Breast epithelium (tissue), 4 donors: ENCODE measurements at regions not wholly inside any gene's neighbourhood (a gene's known extent, or its start where the extent isn't known, plus 50 kb on each side); places are given as distances from the start of the nearest gene placed in this dataset.

Source experiments
- DNase-seq, 2 donors: peaks; one replicate each; pipeline ENCODE4 v3.0.0-alpha.2; 2019; ENCODE audit warnings: low spot score in 2 of 2
- H3K27ac ChIP-seq, 2 donors: fragments of 200-600 bp; sonication (generic) in 1 of 2; one replicate each; pipeline ENCODE4 v1.5.1; 2016 to 2019; ENCODE audit warnings: mild to moderate bottlenecking in 1 of 2
- H3K27me3 ChIP-seq, 2 donors: fragments of 200-600 bp; sonication (generic) in 1 of 2; one replicate each; pipeline versions ENCODE4 v1.5.1 to v1.6.0; 2017 to 2019; ENCODE audit warnings: control low read depth in 1 of 2, mild to moderate bottlenecking in 1 of 2
- H3K36me3 ChIP-seq: fragments of 200-600 bp; one replicate; pipeline ENCODE4 v1.5.1; 2019
- H3K4me1 ChIP-seq, 2 donors: fragments of 200-600 bp; sonication (generic); one replicate each; pipeline ENCODE4 v1.5.1; 2016 to 2019; ENCODE audit warnings: control low read depth in 1 of 2
- H3K4me3 ChIP-seq, 3 donors: fragments of 200-600 bp; sonication (generic); 1 replicate in 2 of 3; 2 replicates in 1 of 3; pipeline ENCODE4 v1.5.1; 2016 to 2019; ENCODE audit warnings: mild to moderate bottlenecking in 3 of 3, moderate library complexity in 2 of 3
- H3K9me3 ChIP-seq, 2 donors: fragments of 200-600 bp; sonication (generic) in 1 of 2; one replicate each; pipeline ENCODE4 v1.5.1; 2016 to 2019; ENCODE audit warnings: control low read depth in 1 of 2
- CTCF ChIP-seq, 3 donors: fragments of 450-650 bp; IDR thresholded peaks; one replicate each; pipeline ENCODE4 v1.5.1; 2016 to 2017; ENCODE audit warnings: antibody characterized with exemption in 3 of 3, mild to moderate bottlenecking in 3 of 3, moderate library complexity in 3 of 3
- POLR2A ChIP-seq: fragments of 450-650 bp; IDR thresholded peaks from one replicate; pipeline ENCODE4 v1.6.1; 2016; ENCODE audit warnings: antibody characterized with exemption, mild to moderate bottlenecking, moderate library complexity
- POLR2AphosphoS5 ChIP-seq, 3 donors: sonication (generic); formaldehyde crosslinking; IDR thresholded peaks; one replicate each; pipeline ENCODE4 v1.6.1; 2017; ENCODE audit warnings: antibody characterized with exemption in 3 of 3
- intact Hi-C: fragments of 100-400 bp; cut with DNase I; formaldehyde crosslinking; loops from one replicate; pipeline ENCODE4 v1.15.1; 2023; ENCODE audit warnings: low total_unique reads

DNA sequence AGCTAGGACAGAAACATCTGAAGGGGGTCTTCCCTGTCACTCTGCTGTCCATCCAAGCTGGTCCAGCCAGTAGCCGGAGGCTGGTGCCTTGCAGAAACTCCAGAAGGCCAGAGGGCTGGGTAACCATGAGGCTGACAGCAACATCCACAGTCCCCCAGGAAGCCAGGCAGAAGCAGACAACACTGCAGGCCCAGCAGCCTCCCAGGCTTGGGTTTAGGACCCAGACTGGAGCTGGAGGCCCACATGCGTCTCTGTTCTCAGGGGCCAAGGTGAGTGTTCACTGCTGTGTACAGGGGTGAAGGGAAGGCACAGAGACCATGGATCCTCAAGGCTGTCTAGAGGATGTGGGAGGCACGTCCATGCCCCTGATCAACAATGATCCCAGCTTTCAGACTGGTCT is 136.4 kb upstream of the PRMT8 start:
- intact Hi-C loops, result no loop called here
- H3K27me3 ChIP-seq, result no peaks in the 10 kb centered on the region
- H3K27ac ChIP-seq, result no peak overlapping the region
- no peaks in the 10 kb centered on the region for H3K36me3 ChIP-seq
- TF ChIP-seq POLR2A (no peak), POLR2AphosphoS5 (IDR thresholded peaks at IDR 0.05) (no peak), CTCF (IDR thresholded peaks at IDR 0.05) (no peak)
- DNase-seq, result no peak
- no peaks in the 10 kb centered on the region for H3K9me3 ChIP-seq
- H3K4me3 ChIP-seq, result no peak overlapping the region
- H3K4me1 ChIP-seq, result no peaks in the 10 kb centered on the region

DNA sequence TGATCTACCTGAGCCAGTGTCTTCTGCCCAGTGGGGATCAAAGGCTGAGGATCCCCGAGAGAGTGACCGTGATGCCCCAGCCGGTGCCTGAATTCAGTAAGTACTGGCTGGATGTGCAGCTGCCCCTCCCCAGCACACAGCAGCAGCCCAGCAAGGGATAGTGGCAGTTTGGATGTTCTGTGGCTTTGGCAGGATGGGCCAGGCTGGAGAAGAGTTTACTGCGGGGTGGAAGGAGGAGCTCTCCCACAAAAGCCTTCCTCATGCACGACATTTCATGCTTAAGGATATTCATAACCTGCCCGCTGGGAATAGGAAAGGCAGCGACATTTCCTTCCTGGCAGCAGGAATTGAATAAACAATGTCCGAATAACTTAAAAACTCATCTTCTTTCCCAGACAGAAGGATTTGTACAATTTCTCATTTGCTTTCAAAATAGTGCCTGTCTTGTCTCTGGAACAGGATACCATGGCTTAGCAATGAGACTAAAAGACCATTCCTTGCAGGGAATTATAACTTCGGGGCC is 135.6 kb upstream of the PRMT8 start:
- intact Hi-C loops, result no loop called here
- Histone ChIP-seq H3K27me3 (no peaks in the 10 kb centered on the region), H3K36me3 (no peaks in the 10 kb centered on the region), H3K9me3 (no peaks in the 10 kb centered on the region), H3K27ac (no peak overlapping the region), H3K4me3 (no peak overlapping the region), H3K4me1 (no peaks in the 10 kb centered on the region)
- DNase-seq, result no peak
- TF ChIP-seq CTCF (IDR thresholded peaks at IDR 0.05) (no peak), POLR2A (no peak), POLR2AphosphoS5 (IDR thresholded peaks at IDR 0.05) (no peak)

- Histone ChIP-seq H3K4me3 (no peak overlapping the region), H3K9me3 (no peaks in the 10 kb centered on the region), H3K27ac (no peak overlapping the region), H3K4me1 (no peaks in the 10 kb centered on the region), H3K36me3 (no peaks in the 10 kb centered on the region), H3K27me3 (no peaks in the 10 kb centered on the region)
- no peak for DNase-seq
- intact Hi-C loops, result no loop called here
- TF ChIP-seq CTCF (IDR thresholded peaks at IDR 0.05) (no peak), POLR2AphosphoS5 (IDR thresholded peaks at IDR 0.05) (no peak), POLR2A (no peak)
Observed at GRCh38 chr12:3357950-3358525, 133.0 kb upstream of the PRMT8 start.

DNA sequence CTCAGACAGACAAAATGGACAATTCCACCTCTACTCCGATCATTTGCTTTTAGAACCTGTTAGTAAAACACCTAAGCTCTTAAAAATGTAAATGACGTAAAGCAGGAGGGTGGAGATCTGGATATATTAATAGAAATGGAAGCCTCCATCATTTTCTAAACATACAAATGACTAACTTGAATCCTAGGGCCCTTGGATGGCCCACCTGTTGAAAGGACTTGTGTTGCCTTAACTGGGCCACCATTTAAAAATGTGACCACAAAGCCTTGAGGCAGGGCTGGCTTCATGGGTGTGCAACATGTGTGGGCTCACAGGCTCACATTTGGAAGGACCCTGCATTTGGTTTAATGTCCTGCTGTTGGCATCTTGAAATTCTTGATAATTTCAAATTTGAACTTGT is 131.5 kb upstream of the PRMT8 start:
- no peak overlapping the region for H3K27ac ChIP-seq
- intact Hi-C loops, result no loop called here
- TF ChIP-seq CTCF (IDR thresholded peaks at IDR 0.05) (no peak), POLR2AphosphoS5 (IDR thresholded peaks at IDR 0.05) (no peak), POLR2A (no peak)
- H3K27me3 ChIP-seq, result no peaks in the 10 kb centered on the region
- no peaks in the 10 kb centered on the region for H3K4me1 ChIP-seq
- DNase-seq, result no peak
- H3K4me3 ChIP-seq, result no peak overlapping the region
- H3K36me3 ChIP-seq, result no peaks in the 10 kb centered on the region
- H3K9me3 ChIP-seq, result no peaks in the 10 kb centered on the region

- TF ChIP-seq POLR2A (no peak), CTCF (IDR thresholded peaks at IDR 0.05) (no peak), POLR2AphosphoS5 (IDR thresholded peaks at IDR 0.05) (no peak)
- no peak for DNase-seq
- H3K27ac ChIP-seq, result no peak overlapping the region
Observed at GRCh38 chr12:3361146-3361545, 129.9 kb upstream of the PRMT8 start.

More at GRCh38 chr12:3361146-3361545, 129.9 kb upstream of the PRMT8 start:
- H3K4me1 ChIP-seq, result no peaks in the 10 kb centered on the region
- H3K4me3 ChIP-seq, result no peak overlapping the region
- intact Hi-C loops, result no loop called here
- H3K27me3 ChIP-seq, result no peaks in the 10 kb centered on the region
- H3K9me3 ChIP-seq, result no peaks in the 10 kb centered on the region
- H3K36me3 ChIP-seq, result no peaks in the 10 kb centered on the region
